PC-3 (cell line): ENCODE measurements at regions not wholly inside any gene's neighbourhood (a gene's known extent, or its start where the extent isn't known, plus 50 kb on each side); places are given as distances from the start of the nearest gene placed in this dataset.

ENCODE experiments used
- EZH2 ChIP-seq: fragments of 300-600 bp; sonication (generic); IDR thresholded peaks from one replicate; pipeline ENCODE4 v1.6.1; 2017; ENCODE audit warnings: antibody characterized with exemption, mild to moderate bottlenecking, low read length; ENCODE audit not compliant: unreplicated experiment
- EZH2phosphoT487 ChIP-seq: fragments of 300-600 bp; sonication (generic); IDR thresholded peaks from 2 replicates; pipeline ENCODE4 v1.6.1; 2018; ENCODE audit warnings: mild to moderate bottlenecking, antibody characterized with exemption, low read length, borderline replicate concordance
- TF ChIP-seq, protein P1 (sequence below): fragments of 300-600 bp; sonication (generic); conservative IDR thresholded peaks from 2 replicates; pipeline ENCODE4 v1.5.1; 2017; ENCODE audit warnings: antibody characterized with exemption, low read depth, mild to moderate bottlenecking, low read length

GRCh38 chr21:38147391-38147790, 109.4 kb upstream of the KCNJ15 start:
- TF ChIP-seq, protein P1, sequence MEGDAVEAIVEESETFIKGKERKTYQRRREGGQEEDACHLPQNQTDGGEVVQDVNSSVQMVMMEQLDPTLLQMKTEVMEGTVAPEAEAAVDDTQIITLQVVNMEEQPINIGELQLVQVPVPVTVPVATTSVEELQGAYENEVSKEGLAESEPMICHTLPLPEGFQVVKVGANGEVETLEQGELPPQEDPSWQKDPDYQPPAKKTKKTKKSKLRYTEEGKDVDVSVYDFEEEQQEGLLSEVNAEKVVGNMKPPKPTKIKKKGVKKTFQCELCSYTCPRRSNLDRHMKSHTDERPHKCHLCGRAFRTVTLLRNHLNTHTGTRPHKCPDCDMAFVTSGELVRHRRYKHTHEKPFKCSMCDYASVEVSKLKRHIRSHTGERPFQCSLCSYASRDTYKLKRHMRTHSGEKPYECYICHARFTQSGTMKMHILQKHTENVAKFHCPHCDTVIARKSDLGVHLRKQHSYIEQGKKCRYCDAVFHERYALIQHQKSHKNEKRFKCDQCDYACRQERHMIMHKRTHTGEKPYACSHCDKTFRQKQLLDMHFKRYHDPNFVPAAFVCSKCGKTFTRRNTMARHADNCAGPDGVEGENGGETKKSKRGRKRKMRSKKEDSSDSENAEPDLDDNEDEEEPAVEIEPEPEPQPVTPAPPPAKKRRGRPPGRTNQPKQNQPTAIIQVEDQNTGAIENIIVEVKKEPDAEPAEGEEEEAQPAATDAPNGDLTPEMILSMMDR, result no peak
- TF ChIP-seq EZH2phosphoT487 (no peak), EZH2 (no peak)
